Testis (tissue), 2 donors: ENCODE measurements at regions not wholly inside any gene's neighbourhood (a gene's known extent, or its start where the extent isn't known, plus 50 kb on each side); places are given as distances from the start of the nearest gene placed in this dataset.

Source experiments
- CTCF ChIP-seq, 3 experiments: fragments of 450-650 bp in 2 of 3; fragments of 200-600 bp in 1 of 3; sonication (generic) in 1 of 3; IDR thresholded peaks; one replicate each; pipeline ENCODE4 v1.5.1; 2016 to 2019; ENCODE audit warnings: antibody characterized with exemption in 3 of 3, mild to moderate bottlenecking in 2 of 3, moderate library complexity in 1 of 3
- POLR2A ChIP-seq: fragments of 450-650 bp; IDR thresholded peaks from one replicate; pipeline ENCODE4 v1.6.1; 2017; ENCODE audit warnings: antibody characterized with exemption, mild to moderate bottlenecking, moderate library complexity

- no peak for TF ChIP-seq POLR2A
- TF ChIP-seq CTCF (IDR thresholded peaks at IDR 0.05) = no peak
These were observed 213.7 kb upstream of the COPS8 start for GRCh38 chr2:236872015-236872414.
